ENCODE measurements at regions not wholly inside any gene's neighbourhood (a gene's known extent, or its start where the extent isn't known, plus 50 kb on each side); places are given as distances from the start of the nearest gene placed in this dataset.

GRCh38 chr18:67726882-67727281 is 210.4 kb upstream of the DSEL start:
- H3K27me3 Mint-ChIP-seq (ENCODE audit: unreplicated experiment) = no peaks in the 10 kb centered on the region
- H3K4me1 Mint-ChIP-seq (ENCODE audit: unreplicated experiment) = no peaks in the 10 kb centered on the region
- no peak for DNase-seq (ENCODE audit: low spot score)
- H3K36me3 Mint-ChIP-seq (ENCODE audit: low read depth, unreplicated experiment) = peaks cover 4% of the 10 kb centered on the region
- H3K4me3 Mint-ChIP-seq (ENCODE audit: unreplicated experiment) = no peak overlapping the region
- no peak for TF ChIP-seq CTCF (IDR thresholded peaks at IDR 0.05; ENCODE audit: unreplicated experiment)
- H3K9me3 Mint-ChIP-seq (ENCODE audit: unreplicated experiment) = no peaks in the 10 kb centered on the region
- no peak overlapping the region for H3K27ac Mint-ChIP-seq (ENCODE audit: unreplicated experiment)

- no peaks in the 10 kb centered on the region for H3K9me3 Mint-ChIP-seq (ENCODE audit: unreplicated experiment)
- no peaks in the 10 kb centered on the region for H3K36me3 Mint-ChIP-seq (ENCODE audit: low read depth, unreplicated experiment)
- H3K4me1 Mint-ChIP-seq (ENCODE audit: unreplicated experiment) = no peaks in the 10 kb centered on the region
- H3K4me3 Mint-ChIP-seq (ENCODE audit: unreplicated experiment) = no peak overlapping the region
- no peak for TF ChIP-seq CTCF (IDR thresholded peaks at IDR 0.05; ENCODE audit: unreplicated experiment)
- H3K27ac Mint-ChIP-seq (ENCODE audit: unreplicated experiment) = no peak overlapping the region
- H3K27me3 Mint-ChIP-seq (ENCODE audit: unreplicated experiment) = no peaks in the 10 kb centered on the region
- no peak for DNase-seq (ENCODE audit: low spot score)
Measured at GRCh38 chr18:67717800-67718199, 201.3 kb upstream of the DSEL start.

- no peak for DNase-seq (ENCODE audit: low spot score)
- no peak overlapping the region for H3K4me3 Mint-ChIP-seq (ENCODE audit: unreplicated experiment)
- no peaks in the 10 kb centered on the region for H3K27me3 Mint-ChIP-seq (ENCODE audit: unreplicated experiment)
- no peak overlapping the region for H3K27ac Mint-ChIP-seq (ENCODE audit: unreplicated experiment)
- no peak for TF ChIP-seq CTCF (IDR thresholded peaks at IDR 0.05; ENCODE audit: unreplicated experiment)
- no peaks in the 10 kb centered on the region for H3K9me3 Mint-ChIP-seq (ENCODE audit: unreplicated experiment)
- H3K36me3 Mint-ChIP-seq (ENCODE audit: low read depth, unreplicated experiment) = no peaks in the 10 kb centered on the region
- no peaks in the 10 kb centered on the region for H3K4me1 Mint-ChIP-seq (ENCODE audit: unreplicated experiment)
Measured at GRCh38 chr18:67715567-67715966, 199.0 kb upstream of the DSEL start.

- DNase-seq (ENCODE audit: low spot score) = peak; percentile 23
- H3K4me1 Mint-ChIP-seq (ENCODE audit: unreplicated experiment) = peaks cover 5% of the 10 kb centered on the region
- no peak overlapping the region for H3K27ac Mint-ChIP-seq (ENCODE audit: unreplicated experiment)
- peak; percentile 38 for TF ChIP-seq CTCF (IDR thresholded peaks at IDR 0.05; ENCODE audit: unreplicated experiment)
- H3K36me3 Mint-ChIP-seq (ENCODE audit: low read depth, unreplicated experiment) = no peaks in the 10 kb centered on the region
- no peak overlapping the region for H3K4me3 Mint-ChIP-seq (ENCODE audit: unreplicated experiment)
- H3K9me3 Mint-ChIP-seq (ENCODE audit: unreplicated experiment) = no peaks in the 10 kb centered on the region
- no peaks in the 10 kb centered on the region for H3K27me3 Mint-ChIP-seq (ENCODE audit: unreplicated experiment)
Measured at GRCh38 chr18:67710639-67711038, 194.1 kb upstream of the DSEL start.

- no peak for DNase-seq (ENCODE audit: low spot score)
Measured at GRCh38 chr18:67705748-67706147, 189.2 kb upstream of the DSEL start.

More at GRCh38 chr18:67705748-67706147, 189.2 kb upstream of the DSEL start:
- H3K27me3 Mint-ChIP-seq (ENCODE audit: unreplicated experiment) = no peaks in the 10 kb centered on the region
- H3K9me3 Mint-ChIP-seq (ENCODE audit: unreplicated experiment) = no peaks in the 10 kb centered on the region
- H3K4me1 Mint-ChIP-seq (ENCODE audit: unreplicated experiment) = peaks cover 5% of the 10 kb centered on the region
- no peaks in the 10 kb centered on the region for H3K36me3 Mint-ChIP-seq (ENCODE audit: low read depth, unreplicated experiment)
- H3K27ac Mint-ChIP-seq (ENCODE audit: unreplicated experiment) = no peak overlapping the region
- no peak overlapping the region for H3K4me3 Mint-ChIP-seq (ENCODE audit: unreplicated experiment)
- peak; percentile 26 for TF ChIP-seq CTCF (IDR thresholded peaks at IDR 0.05; ENCODE audit: unreplicated experiment)
